Sigmoid colon (tissue), 6 donors: ENCODE measurements at regions not wholly inside any gene's neighbourhood (a gene's known extent, or its start where the extent isn't known, plus 50 kb on each side); places are given as distances from the start of the nearest gene placed in this dataset.

Source experiments
- DNase-seq: peaks from one replicate; pipeline ENCODE4 v3.0.0-alpha.2; 2019
- H3K27ac ChIP-seq, 4 donors: fragments of 200-600 bp; sonication (generic); one replicate each; pipeline ENCODE4 v1.5.1; 2016 to 2019; ENCODE audit warnings: mild to moderate bottlenecking in 1 of 4
- H3K27me3 ChIP-seq, 3 donors: fragments of 200-600 bp; sonication (generic); one replicate each; pipeline ENCODE4 v1.5.1; 2019; ENCODE audit warnings: mild to moderate bottlenecking in 1 of 3
- H3K36me3 ChIP-seq, 4 donors: fragments of 200-600 bp; sonication (generic); one replicate each; pipeline ENCODE4 v1.5.1; 2016 to 2019
- H3K4me1 ChIP-seq, 4 donors: fragments of 200-600 bp; sonication (generic); one replicate each; pipeline ENCODE4 v1.5.1; 2017 to 2019
- H3K4me3 ChIP-seq, 4 donors: fragments of 200-600 bp; sonication (generic); one replicate each; pipeline ENCODE4 v1.5.1; 2017 to 2019; ENCODE audit warnings: mild to moderate bottlenecking in 2 of 4, moderate library complexity in 1 of 4
- H3K9me3 ChIP-seq, 4 donors: fragments of 200-600 bp in 3 of 4; sonication (generic) in 3 of 4; one replicate each; pipeline versions ENCODE4 v1.5.1 to v1.6.1; 2013 to 2019
- EP300 ChIP-seq, 4 donors: sonication (generic); formaldehyde crosslinking; IDR thresholded peaks; one replicate each; pipeline ENCODE4 v1.6.1; 2017; ENCODE audit warnings: antibody characterized with exemption in 4 of 4
- POLR2A ChIP-seq, 2 donors: fragments of 450-650 bp; IDR thresholded peaks; one replicate each; pipeline ENCODE4 v1.6.1; 2016; ENCODE audit warnings: antibody characterized with exemption in 2 of 2, mild to moderate bottlenecking in 2 of 2, moderate library complexity in 2 of 2
- POLR2AphosphoS5 ChIP-seq, 4 donors: sonication (generic); formaldehyde crosslinking; IDR thresholded peaks; one replicate each; pipeline ENCODE4 v1.6.1; 2017; ENCODE audit warnings: antibody characterized with exemption in 4 of 4
- WGBS, 2 donors: extraction: QIAGEN DNeasy Blood & Tissue Kit; methylation state at CpG; one replicate each; pipeline ENCODE4 v1.1.7; 2013; 5-methylcytosine and 5-hydroxymethylcytosine counted together
- intact Hi-C: fragments of 100-400 bp; cut with DNase I; formaldehyde crosslinking; loops from one replicate; pipeline ENCODE4 v1.15.1; 2023
- TF ChIP-seq, protein P1 (sequence below), 4 experiments: fragments of 450-650 bp in 3 of 4; fragments of 200-600 bp in 1 of 4; IDR thresholded peaks; one replicate each; pipeline ENCODE4 v1.5.1; 2016 to 2019; ENCODE audit warnings: antibody characterized with exemption in 4 of 4, mild to moderate bottlenecking in 3 of 4, moderate library complexity in 2 of 4
- donor health status: healthy with polysubstance abuse.
- donor health status: healthy.

DNA sequence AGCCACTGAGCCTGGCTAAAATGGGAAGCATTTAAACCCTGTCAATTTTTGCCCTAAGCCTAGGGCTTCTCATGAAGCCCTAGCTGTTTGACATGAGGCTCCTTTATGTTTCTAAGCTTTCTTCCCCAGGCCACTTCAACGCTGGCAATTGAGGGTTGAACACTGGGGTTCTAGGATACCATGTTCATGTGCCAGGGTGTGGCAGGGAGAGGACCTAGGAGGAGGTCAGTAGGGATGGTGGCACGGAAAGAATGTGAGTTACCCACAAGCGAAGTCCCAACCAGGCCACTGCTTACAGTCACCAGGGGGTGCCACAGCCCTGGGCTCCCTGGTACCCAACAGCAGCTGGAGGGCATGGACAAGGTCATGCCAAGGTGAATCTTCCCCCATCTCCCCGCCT, 90.8 kb upstream of the AJAP1 start:
- Histone ChIP-seq H3K36me3 (no peaks in the 10 kb centered on the region), H3K27me3 (peaks cover 0 to 28% (median 10%) of the 10 kb centered on the region in 3 donors), H3K9me3 (no peaks in the 10 kb centered on the region), H3K27ac (no peak overlapping the region), H3K4me1 (no peaks in the 10 kb centered on the region), H3K4me3 (no peak overlapping the region)
- 61 to 85% methylated on average over 4 of the region's 4 CpGs for WGBS, 2 donors
- DNase-seq: no peak
- intact Hi-C loops: no loop called here
- no peak for TF ChIP-seq POLR2A (IDR thresholded peaks at IDR 0.05)
- TF ChIP-seq EP300 (IDR thresholded peaks at IDR 0.05): no peak
- TF ChIP-seq, protein P1, sequence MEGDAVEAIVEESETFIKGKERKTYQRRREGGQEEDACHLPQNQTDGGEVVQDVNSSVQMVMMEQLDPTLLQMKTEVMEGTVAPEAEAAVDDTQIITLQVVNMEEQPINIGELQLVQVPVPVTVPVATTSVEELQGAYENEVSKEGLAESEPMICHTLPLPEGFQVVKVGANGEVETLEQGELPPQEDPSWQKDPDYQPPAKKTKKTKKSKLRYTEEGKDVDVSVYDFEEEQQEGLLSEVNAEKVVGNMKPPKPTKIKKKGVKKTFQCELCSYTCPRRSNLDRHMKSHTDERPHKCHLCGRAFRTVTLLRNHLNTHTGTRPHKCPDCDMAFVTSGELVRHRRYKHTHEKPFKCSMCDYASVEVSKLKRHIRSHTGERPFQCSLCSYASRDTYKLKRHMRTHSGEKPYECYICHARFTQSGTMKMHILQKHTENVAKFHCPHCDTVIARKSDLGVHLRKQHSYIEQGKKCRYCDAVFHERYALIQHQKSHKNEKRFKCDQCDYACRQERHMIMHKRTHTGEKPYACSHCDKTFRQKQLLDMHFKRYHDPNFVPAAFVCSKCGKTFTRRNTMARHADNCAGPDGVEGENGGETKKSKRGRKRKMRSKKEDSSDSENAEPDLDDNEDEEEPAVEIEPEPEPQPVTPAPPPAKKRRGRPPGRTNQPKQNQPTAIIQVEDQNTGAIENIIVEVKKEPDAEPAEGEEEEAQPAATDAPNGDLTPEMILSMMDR (IDR thresholded peaks at IDR 0.05): no peak
- no peak for TF ChIP-seq POLR2AphosphoS5 (IDR thresholded peaks at IDR 0.05)

DNA sequence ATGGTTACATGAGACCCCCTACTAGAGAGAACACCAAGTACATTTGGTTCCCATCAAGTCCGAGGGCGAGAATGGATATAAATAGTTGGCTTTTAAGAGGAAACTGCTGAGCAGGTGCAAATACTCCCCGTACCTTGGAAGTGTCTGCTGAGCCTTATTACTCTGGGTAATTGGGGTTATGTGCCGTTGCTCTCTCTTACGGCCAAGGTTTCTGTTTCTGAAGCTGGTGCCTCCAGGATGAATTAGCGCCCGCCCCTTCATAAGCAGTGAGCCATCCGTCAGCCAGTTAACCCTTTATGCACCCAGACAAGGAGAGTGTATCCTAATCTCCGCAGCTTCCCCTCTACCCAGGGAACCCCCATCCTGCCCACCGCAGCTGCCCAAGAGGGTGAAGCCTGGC, 90.4 kb upstream of the AJAP1 start:
- no peaks in the 10 kb centered on the region for H3K4me1 ChIP-seq
- H3K27ac ChIP-seq: no peak overlapping the region
- peaks cover 0 to 32% (median 10%) of the 10 kb centered on the region in 3 donors for H3K27me3 ChIP-seq
- 30 to 38% methylated on average over 10 of the region's 10 CpGs for WGBS, 2 donors
- H3K9me3 ChIP-seq: no peaks in the 10 kb centered on the region
- no peak for DNase-seq
- intact Hi-C loops: no loop called here
- no peak for TF ChIP-seq POLR2AphosphoS5 (IDR thresholded peaks at IDR 0.05)
- TF ChIP-seq, protein P1 (IDR thresholded peaks at IDR 0.05): no peak
- no peak for TF ChIP-seq POLR2A (IDR thresholded peaks at IDR 0.05)
- no peak for TF ChIP-seq EP300 (IDR thresholded peaks at IDR 0.05)
- H3K4me3 ChIP-seq: no peak overlapping the region
- H3K36me3 ChIP-seq: no peaks in the 10 kb centered on the region

DNA sequence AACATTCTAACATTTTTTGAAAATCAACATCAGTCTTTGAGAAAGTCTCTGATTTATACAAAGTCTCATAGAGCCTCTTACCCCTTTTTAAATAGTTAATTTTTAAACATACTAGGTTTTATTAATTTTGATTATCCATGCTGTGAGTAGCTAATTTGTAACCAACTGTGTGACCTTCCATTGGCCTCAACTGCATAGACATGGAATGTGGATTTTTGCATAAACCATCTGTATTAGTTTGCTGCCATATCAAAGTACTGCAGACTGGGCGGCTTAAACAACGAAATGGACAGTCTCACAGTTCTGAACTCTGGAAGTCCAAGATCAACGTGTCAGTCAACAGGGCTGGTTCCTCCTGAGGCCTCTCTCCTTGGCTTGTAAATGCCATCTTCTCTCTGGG, 89.2 kb upstream of the AJAP1 start:
- WGBS, 2 donors: 75 to 83% methylated on average over 3 of the region's 3 CpGs
- Histone ChIP-seq H3K4me1 (no peaks in the 10 kb centered on the region), H3K36me3 (no peaks in the 10 kb centered on the region), H3K27ac (no peak overlapping the region), H3K4me3 (no peak overlapping the region), H3K27me3 (peaks cover 0 to 32% (median 10%) of the 10 kb centered on the region in 3 donors), H3K9me3 (no peaks in the 10 kb centered on the region)
- TF ChIP-seq EP300 (IDR thresholded peaks at IDR 0.05) (no peak), POLR2AphosphoS5 (IDR thresholded peaks at IDR 0.05) (no peak), POLR2A (IDR thresholded peaks at IDR 0.05) (no peak)
- TF ChIP-seq, protein P1 (IDR thresholded peaks at IDR 0.05): no peak
- intact Hi-C loops: no loop called here
- no peak for DNase-seq

DNA sequence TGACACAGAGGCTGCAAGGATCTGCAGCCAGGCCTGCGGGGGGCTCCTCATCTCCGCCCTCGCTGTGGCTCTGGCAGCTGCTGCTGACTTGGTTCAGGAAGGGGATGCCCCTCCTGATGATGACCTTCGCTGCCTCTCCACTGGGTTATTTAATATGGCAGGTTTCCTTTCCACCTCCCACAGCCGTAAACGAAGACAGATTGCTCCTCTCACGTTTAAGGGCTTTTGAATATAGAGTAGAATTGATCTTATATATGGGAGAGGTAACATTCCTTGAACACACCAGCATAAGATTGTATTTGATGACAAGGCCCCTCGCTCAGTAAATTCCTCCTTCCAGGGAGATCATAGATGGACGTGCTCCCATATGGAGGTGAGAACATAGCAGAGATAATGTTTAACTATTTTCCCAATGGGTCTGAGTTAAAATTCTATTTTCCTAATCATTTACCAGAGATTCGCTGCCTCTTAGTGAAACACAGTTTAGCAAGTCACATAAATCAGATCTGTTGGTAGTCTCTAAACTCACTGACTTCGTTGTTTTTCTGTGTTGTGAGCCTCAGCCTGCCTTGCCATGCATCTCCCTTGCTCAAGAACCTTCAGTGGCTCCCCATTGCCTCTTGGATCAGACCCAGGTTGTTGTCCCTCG, 88.5 kb upstream of the AJAP1 start:
- whole genome bisulfite sequencing, 2 donors: 59 to 66% methylated on average over 12 of the region's 12 CpGs
- Histone ChIP-seq H3K27ac (no peak overlapping the region), H3K9me3 (no peaks in the 10 kb centered on the region), H3K27me3 (peaks cover 0 to 32% (median 10%) of the 10 kb centered on the region in 3 donors), H3K4me3 (no peak overlapping the region), H3K36me3 (no peaks in the 10 kb centered on the region), H3K4me1 (no peaks in the 10 kb centered on the region)
- intact Hi-C loops: no loop called here
- TF ChIP-seq POLR2AphosphoS5 (IDR thresholded peaks at IDR 0.05): no peak
- TF ChIP-seq, protein P1 (IDR thresholded peaks at IDR 0.05): no peak
- no peak for TF ChIP-seq POLR2A (IDR thresholded peaks at IDR 0.05)
- no peak for TF ChIP-seq EP300 (IDR thresholded peaks at IDR 0.05)
- no peak for DNase-seq

GRCh38 chr1:4571263-4571662, 83.1 kb upstream of the AJAP1 start:
- WGBS, 2 donors: 85 to 88% methylated on average over 6 of the region's 6 CpGs
- no peak overlapping the region for H3K27ac ChIP-seq
- no peaks in the 10 kb centered on the region for H3K4me1 ChIP-seq
- no peaks in the 10 kb centered on the region for H3K9me3 ChIP-seq
- intact Hi-C loops: no loop called here
- H3K4me3 ChIP-seq: no peak overlapping the region
- H3K27me3 ChIP-seq: peaks cover 0 to 14% (median 0%) of the 10 kb centered on the region in 3 donors
- TF ChIP-seq POLR2AphosphoS5 (IDR thresholded peaks at IDR 0.05) (no peak), POLR2A (IDR thresholded peaks at IDR 0.05) (no peak), EP300 (IDR thresholded peaks at IDR 0.05) (no peak)
- TF ChIP-seq, protein P1 (IDR thresholded peaks at IDR 0.05): no peak
- H3K36me3 ChIP-seq: no peaks in the 10 kb centered on the region
- DNase-seq: no peak
